A673 (cell line): ENCODE measurements at regions not wholly inside any gene's neighbourhood (a gene's known extent, or its start where the extent isn't known, plus 50 kb on each side); places are given as distances from the start of the nearest gene placed in this dataset.

Source experiments
- BruUV-seq: library from RNA; stranded (reverse); fragments of 400-500 nt; replicated peaks from 2 replicates; lab custom pipeline; 2021; lab: Mats Ljungman, UMichigan
- CTCF ChIA-PET: fragments of 300-600 bp; sonication (Branson Sonifier 250); formaldehyde crosslinking; loops from one replicate; lab custom pipeline; 2022; ENCODE audit warnings: antibody characterized with exemption; lab: Charles Lee
- POLR2A ChIA-PET: fragments of 300-600 bp; sonication (Branson Sonifier 250); formaldehyde crosslinking; loops from one replicate; lab custom pipeline; 2022; ENCODE audit warnings: antibody characterized with exemption; ENCODE audit not compliant: low non-redundant PET; lab: Charles Lee
- DNase-seq: peaks from one replicate; pipeline ENCODE4 v3.0.0-alpha.2; 2015; ENCODE audit warnings: low spot score
- H3K27ac ChIP-seq: fragments of 200-600 bp; sonication (generic); 2 replicates; pipeline ENCODE4 v1.5.1; 2016; ENCODE audit warnings: mixed run types, low read depth, mild to moderate bottlenecking, mixed read lengths, antibody characterized with exemption, low read length; ENCODE audit not compliant: poor library complexity, severe bottlenecking
- H3K27me3 ChIP-seq: fragments of 200-600 bp; sonication (generic); replicated peaks from 2 replicates; pipeline ENCODE4 v1.6.1; 2017; ENCODE audit warnings: mixed run types, low read depth, mild to moderate bottlenecking, mixed read lengths, antibody characterized with exemption, low read length; ENCODE audit not compliant: insufficient read depth, poor library complexity
- H3K36me3 ChIP-seq: fragments of 200-600 bp; sonication (generic); 2 replicates; pipeline ENCODE4 v1.6.1; 2016; ENCODE audit warnings: mixed run types, mild to moderate bottlenecking, mixed read lengths, antibody characterized with exemption, low read length; ENCODE audit not compliant: insufficient read depth, poor library complexity, severe bottlenecking
- H3K4me1 ChIP-seq: fragments of 200-600 bp; sonication (generic); 2 replicates; pipeline ENCODE4 v1.6.1; 2017; ENCODE audit warnings: mixed run types, mild to moderate bottlenecking, mixed read lengths, antibody characterized with exemption, low read length; ENCODE audit not compliant: insufficient read depth, poor library complexity, severe bottlenecking
- H3K4me3 ChIP-seq: fragments of 200-600 bp; sonication (generic); 2 replicates; pipeline ENCODE4 v1.5.1; 2016; ENCODE audit warnings: low read depth, mixed run types, mild to moderate bottlenecking, mixed read lengths, low read length; ENCODE audit not compliant: poor library complexity, severe bottlenecking
- H3K9me3 ChIP-seq: fragments of 200-600 bp; sonication (generic); 2 replicates; pipeline ENCODE4 v1.6.1; 2016; ENCODE audit warnings: mixed run types, low read depth, mild to moderate bottlenecking, mixed read lengths, antibody characterized with exemption, low read length; ENCODE audit not compliant: poor library complexity, severe bottlenecking
- EZH2 ChIP-seq: fragments of 200-600 bp; sonication (generic); IDR thresholded peaks from 2 replicates; pipeline ENCODE4 v1.6.1; 2017; ENCODE audit warnings: borderline replicate concordance, low read depth, mild to moderate bottlenecking, mixed read lengths, antibody characterized with exemption, low read length; ENCODE audit not compliant: poor library complexity, severe bottlenecking
- intact Hi-C: fragments of 100-400 bp; cut with micrococcal nuclease; formaldehyde crosslinking; loops from one replicate; pipeline ENCODE4 v1.10.0; 2022; ENCODE audit not compliant: unreplicated experiment
- TF ChIP-seq, protein P1 (sequence below): fragments of 300-800, 200-600 bp; sonication (generic); conservative IDR thresholded peaks from 2 replicates; pipeline ENCODE4 v1.5.1; 2017; ENCODE audit warnings: low read depth, mild to moderate bottlenecking, antibody characterized with exemption, low read length, moderate library complexity, mixed read lengths

- TF ChIP-seq, protein P1, sequence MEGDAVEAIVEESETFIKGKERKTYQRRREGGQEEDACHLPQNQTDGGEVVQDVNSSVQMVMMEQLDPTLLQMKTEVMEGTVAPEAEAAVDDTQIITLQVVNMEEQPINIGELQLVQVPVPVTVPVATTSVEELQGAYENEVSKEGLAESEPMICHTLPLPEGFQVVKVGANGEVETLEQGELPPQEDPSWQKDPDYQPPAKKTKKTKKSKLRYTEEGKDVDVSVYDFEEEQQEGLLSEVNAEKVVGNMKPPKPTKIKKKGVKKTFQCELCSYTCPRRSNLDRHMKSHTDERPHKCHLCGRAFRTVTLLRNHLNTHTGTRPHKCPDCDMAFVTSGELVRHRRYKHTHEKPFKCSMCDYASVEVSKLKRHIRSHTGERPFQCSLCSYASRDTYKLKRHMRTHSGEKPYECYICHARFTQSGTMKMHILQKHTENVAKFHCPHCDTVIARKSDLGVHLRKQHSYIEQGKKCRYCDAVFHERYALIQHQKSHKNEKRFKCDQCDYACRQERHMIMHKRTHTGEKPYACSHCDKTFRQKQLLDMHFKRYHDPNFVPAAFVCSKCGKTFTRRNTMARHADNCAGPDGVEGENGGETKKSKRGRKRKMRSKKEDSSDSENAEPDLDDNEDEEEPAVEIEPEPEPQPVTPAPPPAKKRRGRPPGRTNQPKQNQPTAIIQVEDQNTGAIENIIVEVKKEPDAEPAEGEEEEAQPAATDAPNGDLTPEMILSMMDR = no peak
- TF ChIP-seq EZH2 = no peak
- no peak overlapping the region for H3K27ac ChIP-seq
- H3K27me3 ChIP-seq = no peaks in the 10 kb centered on the region
- H3K9me3 ChIP-seq = no peaks in the 10 kb centered on the region
- H3K4me3 ChIP-seq = no peak overlapping the region
- BruUV-seq = no TSS peak
- ChIA-PET CTCF (no interaction called here), POLR2A (no interaction called here)
- no peaks in the 10 kb centered on the region for H3K4me1 ChIP-seq
- no peaks in the 10 kb centered on the region for H3K36me3 ChIP-seq
- intact Hi-C loops = no loop called here
- DNase-seq = no peak
These were observed 71.2 kb upstream of the EPCAM start for GRCh38 chr2:47297767-47298425.

DNA sequence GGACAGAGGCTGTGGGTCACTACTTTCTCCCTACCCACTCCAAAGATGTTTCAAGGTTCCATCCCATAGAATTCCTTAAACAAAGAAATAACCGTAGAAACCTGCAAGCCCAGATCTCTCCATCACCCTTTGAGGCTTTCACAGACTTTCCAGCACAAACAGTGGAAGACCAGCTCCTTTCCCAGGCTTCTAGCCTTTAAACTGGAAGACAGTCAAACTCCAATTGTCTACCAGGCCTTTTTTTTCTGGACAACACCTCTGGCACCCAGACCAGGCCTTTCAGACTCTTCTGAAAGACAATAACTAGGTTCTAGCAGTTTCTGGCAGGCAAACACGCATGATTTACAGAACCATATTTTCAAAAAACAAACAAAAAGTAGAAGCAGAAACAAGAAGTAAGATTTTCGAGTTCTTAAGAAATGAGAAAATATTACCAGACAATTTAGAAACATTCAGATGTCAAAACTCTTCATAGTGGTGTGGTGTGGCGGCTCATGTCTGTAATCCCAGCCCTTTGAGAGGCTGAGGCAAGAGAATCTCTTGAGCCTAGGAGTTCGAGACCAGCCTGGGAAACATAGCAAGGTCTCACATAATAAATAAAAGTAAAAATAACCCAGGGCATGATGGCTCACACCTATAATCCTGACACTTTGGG is 73.0 kb upstream of the EPCAM start:
- Histone ChIP-seq H3K27me3 (no peaks in the 10 kb centered on the region), H3K9me3 (no peaks in the 10 kb centered on the region), H3K4me1 (no peaks in the 10 kb centered on the region), H3K4me3 (no peak overlapping the region), H3K36me3 (no peaks in the 10 kb centered on the region), H3K27ac (no peak overlapping the region)
- intact Hi-C loops = no loop called here
- ChIA-PET POLR2A (no interaction called here), CTCF (no interaction called here)
- BruUV-seq = no TSS peak
- no peak for TF ChIP-seq EZH2
- no peak for DNase-seq

DNA sequence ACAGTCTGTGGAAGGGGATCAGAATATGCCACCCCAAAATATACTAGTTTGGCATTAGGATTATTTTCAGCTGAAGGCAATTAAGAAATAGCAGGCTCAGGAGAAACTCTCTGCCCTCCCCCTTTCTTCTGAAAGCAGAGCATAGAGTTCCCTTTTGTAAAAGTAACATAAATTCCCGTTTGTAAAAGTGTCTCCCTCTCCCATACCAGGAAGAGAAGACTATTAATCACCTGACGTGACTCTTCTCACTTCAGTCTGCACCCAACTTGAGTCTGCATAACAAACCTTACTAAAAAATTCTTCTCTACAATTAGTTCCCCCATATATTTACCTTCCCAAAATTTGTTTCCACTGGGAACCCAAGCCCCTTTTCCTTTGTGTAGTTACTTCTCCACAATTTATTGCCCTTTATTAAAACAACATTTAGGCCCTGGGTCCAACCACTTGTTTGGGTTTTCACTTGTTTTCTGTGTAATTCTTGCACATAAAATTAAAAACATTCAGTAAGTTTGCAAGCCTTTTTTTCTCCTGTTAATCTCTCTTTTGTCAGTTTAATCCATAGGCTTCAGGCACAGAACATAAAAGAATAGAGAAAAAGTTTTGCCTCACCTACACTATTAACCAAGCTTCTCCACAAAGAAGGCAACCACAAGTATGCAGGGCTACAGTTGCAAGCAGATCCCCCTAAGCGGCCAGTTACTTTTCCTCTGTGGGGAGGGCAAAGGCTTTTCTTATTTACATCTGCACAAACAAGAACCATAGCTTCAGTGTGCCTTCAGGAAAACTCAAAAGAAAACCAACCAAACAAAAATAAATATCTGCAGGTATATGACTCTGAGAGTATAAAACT is 73.8 kb upstream of the EPCAM start:
- no peaks in the 10 kb centered on the region for H3K27me3 ChIP-seq
- no peaks in the 10 kb centered on the region for H3K9me3 ChIP-seq
- DNase-seq = no peak
- no peaks in the 10 kb centered on the region for H3K36me3 ChIP-seq
- H3K27ac ChIP-seq = no peak overlapping the region
- no peak for TF ChIP-seq EZH2
- TF ChIP-seq, protein P1 = no peak
- intact Hi-C loops = no loop called here
- ChIA-PET POLR2A (no interaction called here), CTCF (no interaction called here)
- no peak overlapping the region for H3K4me3 ChIP-seq
- no peaks in the 10 kb centered on the region for H3K4me1 ChIP-seq
- BruUV-seq = no TSS peak
